ENCODE measurements at regions not wholly inside any gene's neighbourhood (a gene's known extent, or its start where the extent isn't known, plus 50 kb on each side); places are given as distances from the start of the nearest gene placed in this dataset.

DNA sequence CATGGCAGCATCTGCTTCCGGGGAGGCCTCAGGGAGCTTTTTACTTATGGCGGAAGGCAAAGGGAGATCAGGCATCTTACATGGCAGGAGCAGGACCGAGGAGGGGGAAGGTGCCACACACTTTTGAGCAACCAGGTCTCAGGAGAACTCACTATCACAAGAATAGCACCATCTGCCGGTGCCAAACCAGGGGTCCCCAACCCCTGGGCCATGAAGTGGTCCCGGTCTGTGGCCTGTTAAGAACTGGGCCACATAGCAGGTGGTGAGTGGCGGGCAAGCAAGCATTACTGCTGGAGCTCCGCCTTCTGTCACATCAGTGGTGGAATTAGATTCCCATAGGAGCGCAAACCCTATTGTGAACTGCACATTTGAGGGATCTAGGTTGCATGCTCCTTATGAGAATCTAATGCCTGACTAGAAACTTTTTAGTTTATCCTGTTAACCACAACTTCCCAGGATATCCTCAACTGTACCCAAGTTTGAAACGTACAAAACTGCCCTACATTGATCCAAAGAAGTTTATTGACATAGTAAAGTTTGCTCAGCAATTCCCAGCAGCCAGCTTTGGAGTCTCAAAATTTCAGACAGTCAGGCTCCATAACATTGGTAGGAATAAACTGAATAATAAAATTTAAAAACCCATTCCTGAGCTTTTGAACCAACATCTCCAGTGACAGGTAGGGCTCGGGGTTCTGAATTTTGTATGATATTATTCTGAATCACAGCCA, 228.4 kb upstream of the TAC1 start:
- Histone ChIP-seq H3K9ac (ENCODE audit: insufficient read depth, low read length, poor library complexity, severe bottlenecking) (no peak overlapping the region), H3K79me2 (ENCODE audit: insufficient read depth, low read length) (no peaks in the 10 kb centered on the region), H3K4me3 (replicated peaks in 1 of 3; ENCODE audit: low read depth in 2 of 3, low read length in 3 of 3) (no peak overlapping the region), H3K4me2 (replicated peaks; ENCODE audit: extremely low read depth, low read length, poor library complexity, severe bottlenecking) (no peak overlapping the region), H4K20me1 (ENCODE audit: insufficient read depth, low read length) (no peaks in the 10 kb centered on the region), H3K27ac (ENCODE audit: low read depth in 1 of 2, low read length in 2 of 2) (no peak overlapping the region), H3K9me3 (replicated peaks in 1 of 2; ENCODE audit: control insufficient read depth in 1 of 2, insufficient read depth in 1 of 2, low read length in 2 of 2) (no peaks in the 10 kb centered on the region), H3K4me1 (ENCODE audit: control insufficient read depth in 1 of 2, insufficient read depth in 2 of 2, low read length in 2 of 2) (no peaks in the 10 kb centered on the region), H3K36me3 (replicated peaks in 1 of 2; ENCODE audit: control insufficient read depth in 1 of 2, insufficient read depth in 2 of 2, low read length in 2 of 2) (no peaks in the 10 kb centered on the region), H2AFZ (ENCODE audit: insufficient read depth, low read depth, low read length, poor library complexity, severe bottlenecking) (no peak overlapping the region), H3K27me3 (ENCODE audit: control insufficient read depth in 2 of 2, insufficient read depth in 2 of 2, low read length in 2 of 2) (no peaks in the 10 kb centered on the region)
- intact Hi-C loops (cut with micrococcal nuclease), result no loop called here
- Mint-ChIP-seq H3K27me3 (ENCODE audit: low read depth in 3 of 3) (peaks cover 0 to 3% (median 2%) of the 10 kb centered on the region in 3 donors), H3K4me3 (no peak overlapping the region), H3K36me3 (no peaks in the 10 kb centered on the region), H3K27ac (no peak overlapping the region), H3K9me3 (peaks cover 0 to 2% (median 0%) of the 10 kb centered on the region in 7 donors), H3K4me1 (no peaks in the 10 kb centered on the region)
- no peak for TF ChIP-seq CTCF (IDR thresholded peaks at IDR 0.05)
- DNase-seq, result no peak
- WGBS (ENCODE audit: insufficient coverage), result 94% methylated on average over 7 of the region's 10 CpGs

DNA sequence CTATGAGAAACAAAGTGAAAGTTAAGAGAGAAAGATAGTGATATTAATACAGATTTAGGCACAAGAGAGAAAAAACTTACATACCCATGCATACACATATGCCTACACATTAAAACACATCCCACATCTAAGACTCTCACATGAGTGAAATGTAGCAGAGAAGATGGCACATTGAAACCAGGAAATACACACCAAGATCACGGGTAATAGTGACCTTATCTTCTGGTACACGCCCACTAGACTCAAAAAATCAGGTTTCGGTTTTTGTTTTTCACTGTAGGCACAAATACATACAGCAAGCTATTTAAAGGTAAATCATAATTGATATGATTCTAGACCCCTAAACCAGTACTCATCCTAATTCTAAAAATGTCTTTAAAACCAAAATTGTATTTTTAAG, 225.2 kb upstream of the TAC1 start:
- no peaks in the 10 kb centered on the region for H3K79me2 ChIP-seq (ENCODE audit: insufficient read depth, low read length)
- no peaks in the 10 kb centered on the region for H3K4me1 Mint-ChIP-seq
- TF ChIP-seq CTCF (IDR thresholded peaks at IDR 0.05), result no peak
- H3K36me3 Mint-ChIP-seq, result no peaks in the 10 kb centered on the region
- H3K27me3 Mint-ChIP-seq (ENCODE audit: low read depth in 3 of 3), result peaks cover 0 to 2% (median 0%) of the 10 kb centered on the region in 3 donors
- no peak for DNase-seq
- H3K4me3 ChIP-seq (replicated peaks in 1 of 3; ENCODE audit: low read depth in 2 of 3, low read length in 3 of 3), result no peak overlapping the region
- intact Hi-C loops (cut with micrococcal nuclease), result no loop called here
- H3K36me3 ChIP-seq (replicated peaks in 1 of 2; ENCODE audit: control insufficient read depth in 1 of 2, insufficient read depth in 2 of 2, low read length in 2 of 2), result no peaks in the 10 kb centered on the region
- no peak overlapping the region for H3K4me3 Mint-ChIP-seq
- WGBS (ENCODE audit: insufficient coverage), result no CpG with 5 or more reads among the region's 3 CpGs
- H4K20me1 ChIP-seq (ENCODE audit: insufficient read depth, low read length), result no peaks in the 10 kb centered on the region
- H3K27ac ChIP-seq (ENCODE audit: low read depth in 1 of 2, low read length in 2 of 2), result no peak overlapping the region
- peaks cover 0 to 5% (median 0%) of the 10 kb centered on the region in 7 donors for H3K9me3 Mint-ChIP-seq
- H2AFZ ChIP-seq (ENCODE audit: insufficient read depth, low read depth, low read length, poor library complexity, severe bottlenecking), result no peak overlapping the region
- H3K27ac Mint-ChIP-seq, result no peak overlapping the region
- H3K4me1 ChIP-seq (ENCODE audit: control insufficient read depth in 1 of 2, insufficient read depth in 2 of 2, low read length in 2 of 2), result no peaks in the 10 kb centered on the region
- H3K9ac ChIP-seq (ENCODE audit: insufficient read depth, low read length, poor library complexity, severe bottlenecking), result no peak overlapping the region
- no peaks in the 10 kb centered on the region for H3K9me3 ChIP-seq (replicated peaks in 1 of 2; ENCODE audit: control insufficient read depth in 1 of 2, insufficient read depth in 1 of 2, low read length in 2 of 2)
- H3K4me2 ChIP-seq (replicated peaks; ENCODE audit: extremely low read depth, low read length, poor library complexity, severe bottlenecking), result no peak overlapping the region
- no peaks in the 10 kb centered on the region for H3K27me3 ChIP-seq (ENCODE audit: control insufficient read depth in 2 of 2, insufficient read depth in 2 of 2, low read length in 2 of 2)

Data from CD14-positive monocyte (primary cell).